ENCODE measurements at regions not wholly inside any gene's neighbourhood (a gene's known extent, or its start where the extent isn't known, plus 50 kb on each side); places are given as distances from the start of the nearest gene placed in this dataset.

DNA sequence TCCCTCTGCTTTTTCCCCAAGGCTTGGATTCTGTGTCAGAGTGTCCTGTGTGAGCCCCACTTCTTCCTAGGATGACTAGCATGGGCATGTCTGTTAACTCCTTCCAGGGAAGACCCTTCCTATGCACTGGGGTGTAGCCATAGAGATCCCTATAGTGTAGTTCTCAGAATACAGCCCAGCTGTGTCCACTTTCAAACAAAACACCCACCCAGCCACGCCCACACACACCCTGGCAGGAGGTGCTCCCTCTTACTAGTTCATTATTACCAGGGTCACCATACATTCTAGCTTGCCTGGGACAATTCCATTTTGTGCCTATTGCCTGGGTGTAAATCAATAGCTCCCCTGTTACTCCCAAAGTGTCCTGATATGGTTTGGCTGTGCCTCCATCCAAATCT, 195.6 kb downstream of the MYCN start:
- WGBS, 2 donors, result 50 to 82% methylated on average over 1 of the region's 1 CpG
- H3K36me3 ChIP-seq, result no peaks in the 10 kb centered on the region
- intact Hi-C loops (cut with DNase I), result no loop called here
- no peak overlapping the region for H3K4me3 ChIP-seq
- H3K27me3 ChIP-seq, result no peaks in the 10 kb centered on the region
- no peak for TF ChIP-seq POLR2AphosphoS5 (IDR thresholded peaks at IDR 0.05)
- no peak for TF ChIP-seq POLR2A (IDR thresholded peaks at IDR 0.05)
- TF ChIP-seq CTCF (IDR thresholded peaks at IDR 0.05), result no peak
- TF ChIP-seq EP300 (IDR thresholded peaks at IDR 0.05), result no peak
- H3K27ac ChIP-seq, result no peak overlapping the region
- no peaks in the 10 kb centered on the region for H3K4me1 ChIP-seq
- no peaks in the 10 kb centered on the region for H3K9me3 ChIP-seq
- DNase-seq, result no peak

GRCh38 chr2:16135196-16135912, 195.0 kb downstream of the MYCN start:
- Histone ChIP-seq H3K27ac (no peak overlapping the region), H3K36me3 (no peaks in the 10 kb centered on the region), H3K9me3 (no peaks in the 10 kb centered on the region), H3K27me3 (no peaks in the 10 kb centered on the region), H3K4me3 (no peak overlapping the region), H3K4me1 (no peaks in the 10 kb centered on the region)
- no peak for TF ChIP-seq POLR2A (IDR thresholded peaks at IDR 0.05)
- no peak for TF ChIP-seq EP300 (IDR thresholded peaks at IDR 0.05)
- no peak for TF ChIP-seq CTCF (IDR thresholded peaks at IDR 0.05)
- no peak for TF ChIP-seq POLR2AphosphoS5 (IDR thresholded peaks at IDR 0.05)
- intact Hi-C loops (cut with DNase I), result no loop called here
- DNase-seq, result no peak

DNA sequence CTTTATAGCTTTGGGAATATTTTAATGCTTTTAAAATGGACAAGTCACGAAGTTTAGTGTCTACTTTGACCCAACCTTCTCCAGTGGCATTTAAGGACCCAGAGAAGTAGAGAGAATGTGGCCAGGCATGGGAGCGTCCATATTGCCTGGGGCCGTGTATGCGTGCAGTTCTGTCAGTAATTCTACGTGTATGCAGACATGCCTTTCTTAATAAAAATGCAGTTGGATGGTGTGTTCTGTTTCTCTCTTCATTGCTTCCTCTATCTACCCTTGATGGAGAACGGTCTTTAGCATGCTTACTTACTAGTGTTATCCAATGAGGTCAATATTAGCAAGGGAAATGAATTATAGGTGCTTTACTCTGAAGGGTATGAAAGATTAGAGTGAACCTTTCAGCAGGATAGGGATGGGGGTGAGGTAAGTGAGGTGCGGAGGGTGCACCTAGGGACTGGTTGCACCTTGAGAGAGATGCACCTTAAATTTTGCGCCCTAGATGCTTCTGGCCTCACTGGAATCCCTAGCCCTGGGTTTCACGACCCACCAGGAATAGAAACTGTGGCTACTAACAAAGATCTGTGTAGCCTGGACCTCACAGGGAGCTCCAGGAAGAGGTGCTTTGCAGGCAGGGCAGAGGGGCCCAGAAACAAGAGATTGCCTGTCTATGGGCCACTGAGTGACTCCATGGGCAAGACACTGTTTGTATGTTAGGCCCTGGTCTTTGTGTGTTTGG, 194.3 kb downstream of the MYCN start:
- intact Hi-C loops (cut with DNase I), result no loop called here
- no peak for DNase-seq
- WGBS, 2 donors, result 93 to 97% methylated on average over 9 of the region's 9 CpGs
- no peaks in the 10 kb centered on the region for H3K36me3 ChIP-seq
- no peaks in the 10 kb centered on the region for H3K4me1 ChIP-seq
- no peaks in the 10 kb centered on the region for H3K9me3 ChIP-seq
- H3K27me3 ChIP-seq, result no peaks in the 10 kb centered on the region
- no peak overlapping the region for H3K27ac ChIP-seq
- no peak overlapping the region for H3K4me3 ChIP-seq
- TF ChIP-seq CTCF (IDR thresholded peaks at IDR 0.05), result no peak
- TF ChIP-seq POLR2AphosphoS5 (IDR thresholded peaks at IDR 0.05), result no peak

DNA sequence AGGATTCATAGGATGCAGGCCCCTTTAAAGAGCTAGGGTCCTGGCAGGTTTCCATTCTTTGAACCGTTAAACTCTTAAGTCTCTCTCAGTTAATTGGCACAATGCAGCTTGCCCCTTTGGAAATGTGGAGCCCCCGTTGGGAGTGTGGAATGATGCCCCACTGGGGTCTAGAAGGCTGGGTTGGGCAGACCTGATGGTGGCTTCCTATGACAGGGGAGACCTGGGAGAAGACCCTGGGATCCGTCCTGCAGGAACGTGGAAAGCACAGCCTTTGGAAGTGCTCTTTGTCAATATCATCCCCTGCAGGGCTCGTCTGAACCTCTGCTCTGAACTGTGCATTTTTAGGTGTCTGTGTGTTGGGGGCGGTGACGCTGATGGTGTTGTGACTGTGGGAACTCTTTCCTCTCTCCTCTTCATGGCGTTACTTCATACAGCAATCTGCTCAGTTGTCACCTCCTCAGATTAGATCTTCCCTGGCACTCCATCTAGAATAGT, 190.6 kb downstream of the MYCN start:
- TF ChIP-seq CTCF (IDR thresholded peaks at IDR 0.05) (no peak), POLR2AphosphoS5 (IDR thresholded peaks at IDR 0.05) (no peak), POLR2A (IDR thresholded peaks at IDR 0.05) (no peak), EP300 (IDR thresholded peaks at IDR 0.05) (no peak)
- intact Hi-C loops (cut with DNase I), result no loop called here
- Histone ChIP-seq H3K9me3 (no peaks in the 10 kb centered on the region), H3K27me3 (no peaks in the 10 kb centered on the region), H3K4me1 (no peaks in the 10 kb centered on the region), H3K36me3 (no peaks in the 10 kb centered on the region), H3K27ac (no peak overlapping the region), H3K4me3 (no peak overlapping the region)
- DNase-seq, result no peak
- 88 to 89% methylated on average over 8 of the region's 8 CpGs for WGBS, 2 donors

All from sigmoid colon (tissue), 6 donors.